ENCODE measurements at regions not wholly inside any gene's neighbourhood (a gene's known extent, or its start where the extent isn't known, plus 50 kb on each side); places are given as distances from the start of the nearest gene placed in this dataset.

GRCh38 chr1:229101011-229101871 lies 169.7 kb upstream of the RAB4A start:
- TF ChIP-seq, protein P1, sequence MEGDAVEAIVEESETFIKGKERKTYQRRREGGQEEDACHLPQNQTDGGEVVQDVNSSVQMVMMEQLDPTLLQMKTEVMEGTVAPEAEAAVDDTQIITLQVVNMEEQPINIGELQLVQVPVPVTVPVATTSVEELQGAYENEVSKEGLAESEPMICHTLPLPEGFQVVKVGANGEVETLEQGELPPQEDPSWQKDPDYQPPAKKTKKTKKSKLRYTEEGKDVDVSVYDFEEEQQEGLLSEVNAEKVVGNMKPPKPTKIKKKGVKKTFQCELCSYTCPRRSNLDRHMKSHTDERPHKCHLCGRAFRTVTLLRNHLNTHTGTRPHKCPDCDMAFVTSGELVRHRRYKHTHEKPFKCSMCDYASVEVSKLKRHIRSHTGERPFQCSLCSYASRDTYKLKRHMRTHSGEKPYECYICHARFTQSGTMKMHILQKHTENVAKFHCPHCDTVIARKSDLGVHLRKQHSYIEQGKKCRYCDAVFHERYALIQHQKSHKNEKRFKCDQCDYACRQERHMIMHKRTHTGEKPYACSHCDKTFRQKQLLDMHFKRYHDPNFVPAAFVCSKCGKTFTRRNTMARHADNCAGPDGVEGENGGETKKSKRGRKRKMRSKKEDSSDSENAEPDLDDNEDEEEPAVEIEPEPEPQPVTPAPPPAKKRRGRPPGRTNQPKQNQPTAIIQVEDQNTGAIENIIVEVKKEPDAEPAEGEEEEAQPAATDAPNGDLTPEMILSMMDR (IDR thresholded peaks at IDR 0.05; ENCODE audit: poor library complexity, severe bottlenecking), result no peak
- TF ChIP-seq REST (IDR thresholded peaks at IDR 0.05; ENCODE audit: borderline replicate concordance) (no peak), POLR2AphosphoS5 (IDR thresholded peaks at IDR 0.05) (no peak)
